H9 (cell line): ENCODE measurements at regions not wholly inside any gene's neighbourhood (a gene's known extent, or its start where the extent isn't known, plus 50 kb on each side); places are given as distances from the start of the nearest gene placed in this dataset.

Source experiments
- DNase-seq: peaks from one replicate; pipeline ENCODE4 v3.0.0-alpha.2; 2017
- H2AFZ ChIP-seq: one replicate; pipeline ENCODE4 v1.6.1; 2013; ENCODE audit warnings: mild to moderate bottlenecking, low read length, control low read depth, moderate library complexity
- H2AK5ac ChIP-seq: 2 replicates; pipeline ENCODE4 v1.6.1; 2013; ENCODE audit warnings: low read length, control low read depth, mixed read lengths; ENCODE audit not compliant: insufficient read length
- H2BK120ac ChIP-seq: one replicate; pipeline ENCODE4 v1.6.1; 2013; ENCODE audit warnings: low read depth, mild to moderate bottlenecking, low read length, control low read depth, inconsistent platforms; ENCODE audit not compliant: poor library complexity, severe bottlenecking
- H2BK12ac ChIP-seq: 2 replicates; pipeline ENCODE4 v1.6.1; 2013; ENCODE audit warnings: low read length, control low read depth, mixed read lengths, low read depth; ENCODE audit not compliant: insufficient read length
- H2BK15ac ChIP-seq: 2 replicates; pipeline ENCODE4 v1.6.1; 2013; ENCODE audit warnings: low read depth, low read length, control low read depth
- H2BK20ac ChIP-seq: one replicate; pipeline ENCODE4 v1.6.1; 2013; ENCODE audit warnings: low read depth, mild to moderate bottlenecking, low read length, control low read depth, inconsistent platforms; ENCODE audit not compliant: poor library complexity, severe bottlenecking
- H2BK5ac ChIP-seq: 2 replicates; pipeline ENCODE4 v1.6.1; 2013; ENCODE audit warnings: low read length, control low read depth, mixed read lengths; ENCODE audit not compliant: insufficient read length
- H3K14ac ChIP-seq: 2 replicates; pipeline ENCODE4 v1.6.1; 2013; ENCODE audit warnings: low read length, control low read depth; ENCODE audit not compliant: insufficient read depth
- H3K18ac ChIP-seq: 2 replicates; pipeline ENCODE4 v1.6.1; 2013; ENCODE audit warnings: low read depth, mild to moderate bottlenecking, mixed read lengths, low read length, control low read depth; ENCODE audit not compliant: insufficient read length
- H3K23ac ChIP-seq: 2 replicates; pipeline ENCODE4 v1.6.1; 2013; ENCODE audit warnings: low read length, control low read depth, mixed read lengths, low read depth; ENCODE audit not compliant: insufficient read length
- H3K23me2 ChIP-seq: 2 replicates; pipeline ENCODE4 v1.6.1; 2013; ENCODE audit warnings: low read depth, mild to moderate bottlenecking, mixed read lengths, low read length, control low read depth; ENCODE audit not compliant: insufficient read length, poor library complexity, severe bottlenecking
- H3K27ac ChIP-seq: 2 replicates; pipeline ENCODE4 v1.5.1; 2013; ENCODE audit warnings: low read length, control low read depth, mixed read lengths, low read depth; ENCODE audit not compliant: insufficient read length
- H3K27me3 ChIP-seq: 2 replicates; pipeline ENCODE4 v1.6.1; 2013; ENCODE audit warnings: low read length, control low read depth, inconsistent platforms; ENCODE audit not compliant: insufficient read depth
- H3K4ac ChIP-seq: 2 replicates; pipeline ENCODE4 v1.6.1; 2013; ENCODE audit warnings: low read depth, mild to moderate bottlenecking, control low read depth, inconsistent platforms, low read length, moderate library complexity
- H3K4me1 ChIP-seq: 2 replicates; pipeline ENCODE4 v1.6.1; 2013; ENCODE audit warnings: low read length, control low read depth, inconsistent platforms; ENCODE audit not compliant: insufficient read depth
- H3K4me2 ChIP-seq: 2 replicates; pipeline ENCODE4 v1.6.1; 2013; ENCODE audit warnings: low read length, control low read depth, mixed read lengths; ENCODE audit not compliant: insufficient read length, insufficient read depth
- H3K56ac ChIP-seq: 2 replicates; pipeline ENCODE4 v1.6.1; 2013; ENCODE audit warnings: low read depth, mild to moderate bottlenecking, mixed read lengths, low read length, control low read depth; ENCODE audit not compliant: insufficient read length
- H3K79me1 ChIP-seq: 2 replicates; pipeline ENCODE4 v1.6.1; 2013; ENCODE audit warnings: low read depth, mild to moderate bottlenecking, moderate library complexity, low read length, control low read depth, inconsistent platforms; ENCODE audit not compliant: insufficient read depth, poor library complexity, severe bottlenecking
- H3K79me2 ChIP-seq: 2 replicates; pipeline ENCODE4 v1.6.1; 2013; ENCODE audit warnings: low read length, control low read depth, inconsistent platforms; ENCODE audit not compliant: insufficient read depth
- H3K9ac ChIP-seq: 2 replicates; pipeline ENCODE4 v1.6.1; 2013; ENCODE audit warnings: low read length, control low read depth, mixed read lengths; ENCODE audit not compliant: insufficient read length; ENCODE audit errors: extremely low read depth
- H3K9me3 ChIP-seq: one replicate; pipeline ENCODE4 v1.6.1; 2013; ENCODE audit warnings: low read depth, low read length, inconsistent platforms; ENCODE audit not compliant: control insufficient read depth
- H3T11ph ChIP-seq: one replicate; pipeline ENCODE4 v1.6.1; 2013; ENCODE audit warnings: mild to moderate bottlenecking, low read length, control low read depth, inconsistent platforms
- H4K20me1 ChIP-seq: one replicate; pipeline ENCODE4 v1.6.1; 2013; ENCODE audit not compliant: control insufficient read depth, insufficient read length, insufficient read depth
- H4K5ac ChIP-seq: 2 replicates; pipeline ENCODE4 v1.6.1; 2013; ENCODE audit warnings: low read depth, mild to moderate bottlenecking, mixed read lengths, low read length, control low read depth; ENCODE audit not compliant: insufficient read length
- H4K8ac ChIP-seq: replicated peaks from 2 replicates; pipeline ENCODE4 v1.6.1; 2013; ENCODE audit warnings: low read length, control low read depth, mixed read lengths, low read depth; ENCODE audit not compliant: insufficient read length
- H4K91ac ChIP-seq: 2 replicates; pipeline ENCODE4 v1.6.1; 2013; ENCODE audit warnings: low read depth, mild to moderate bottlenecking, moderate library complexity, mixed read lengths, low read length, control low read depth; ENCODE audit not compliant: insufficient read length
- H3K27ac Mint-ChIP-seq, 3 experiments: 2 replicates in 2 of 3; 3 replicates in 1 of 3; pipeline ENCODE4 v1.8.0; 2020 to 2021; ENCODE audit warnings: mixed read lengths in 3 of 3, mild to moderate bottlenecking in 1 of 3, moderate library complexity in 1 of 3
- H3K27me3 Mint-ChIP-seq: 2 replicates; pipeline ENCODE4 v1.8.0; 2021; ENCODE audit warnings: low read depth, mild to moderate bottlenecking, moderate library complexity, mixed read lengths
- H3K36me3 Mint-ChIP-seq, 3 experiments: 2 replicates in 2 of 3; 3 replicates in 1 of 3; pipeline ENCODE4 v1.8.0; 2020 to 2021; ENCODE audit warnings: low read depth in 3 of 3, mixed read lengths in 3 of 3; ENCODE audit not compliant: insufficient read depth in 1 of 3
- H3K4me1 Mint-ChIP-seq, 2 experiments: 2 replicates each; pipeline ENCODE4 v1.8.0; 2020; ENCODE audit warnings: mixed read lengths in 2 of 2
- H3K4me3 Mint-ChIP-seq, 2 experiments: 2 replicates in 1 of 2; 3 replicates in 1 of 2; pipeline ENCODE4 v1.8.0; 2020 to 2021; ENCODE audit warnings: mild to moderate bottlenecking in 2 of 2, mixed read lengths in 2 of 2, moderate library complexity in 1 of 2
- H3K9me3 Mint-ChIP-seq, 2 experiments: 2 replicates in 1 of 2; 3 replicates in 1 of 2; pipeline ENCODE4 v1.8.0; 2020; ENCODE audit warnings: mild to moderate bottlenecking in 2 of 2, mixed read lengths in 2 of 2, moderate library complexity in 1 of 2
- WGBS: extraction: QIAGEN DNeasy Blood & Tissue Kit; methylation state at CpG from one replicate; pipeline ENCODE4 v1.1.7; 2013; ENCODE audit warnings: missing lambda C conversion rate, low lambda C conversion rate, mixed read lengths; ENCODE audit not compliant: insufficient read length; ENCODE audit errors: extremely low coverage; 5-methylcytosine and 5-hydroxymethylcytosine counted together
- TF ChIP-seq, protein P1 (sequence below): fragments of 200-600 bp; sonication (generic); conservative IDR thresholded peaks from 3 replicates; pipeline ENCODE4 v1.8.0; 2021; ENCODE audit warnings: antibody characterized with exemption, mild to moderate bottlenecking

DNA sequence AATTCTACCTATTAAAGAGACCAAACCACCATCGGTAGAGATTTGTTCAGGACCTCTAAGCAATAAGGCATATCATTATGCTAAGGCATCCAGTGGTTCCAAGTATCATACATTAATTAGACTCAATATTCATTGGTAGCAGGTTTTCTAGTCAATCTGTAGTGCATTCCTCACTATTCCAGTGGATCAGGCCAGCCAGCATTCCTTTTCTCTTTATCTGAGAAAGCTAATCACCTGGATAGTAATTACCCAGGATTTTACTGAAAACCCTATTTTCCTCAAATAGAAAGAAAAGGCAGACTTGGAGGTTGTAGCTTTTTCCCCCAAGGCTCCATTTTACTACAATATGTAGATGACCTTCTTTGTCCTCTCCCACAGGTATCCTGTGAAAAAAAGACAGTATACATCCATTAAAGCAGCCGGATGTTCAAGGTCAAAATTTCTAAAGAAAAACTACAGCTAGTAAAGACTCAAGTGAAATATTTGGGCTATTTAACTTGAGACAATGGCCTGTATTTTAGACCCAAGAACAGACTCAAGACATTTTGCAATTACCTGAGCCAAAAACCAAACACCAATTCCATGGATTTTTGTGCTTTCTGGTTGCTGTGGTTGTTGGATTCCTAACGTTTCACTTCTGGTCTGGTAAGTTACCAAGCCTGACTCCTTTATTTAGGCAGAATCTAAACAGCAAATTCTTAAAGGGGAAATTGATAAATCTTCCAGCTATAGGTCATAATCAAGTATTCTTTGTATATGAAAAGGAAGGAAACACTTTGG is 149.1 kb upstream of the MOCS1 start:
- no peaks in the 10 kb centered on the region for H3K4me1 Mint-ChIP-seq
- no peak overlapping the region for H3K27ac Mint-ChIP-seq
- H3K23ac ChIP-seq: no peak overlapping the region
- H3K4me1 ChIP-seq: no peaks in the 10 kb centered on the region
- H2BK5ac ChIP-seq: no peak overlapping the region
- no peaks in the 10 kb centered on the region for H3K79me1 ChIP-seq
- no peak overlapping the region for H3K4me3 Mint-ChIP-seq
- H3K27me3 Mint-ChIP-seq: peaks cover 10% of the 10 kb centered on the region
- H3K18ac ChIP-seq: no peak overlapping the region
- H2BK20ac ChIP-seq: no peak overlapping the region
- H4K91ac ChIP-seq: no peak overlapping the region
- no peaks in the 10 kb centered on the region for H3K79me2 ChIP-seq
- H2AFZ ChIP-seq: no peak overlapping the region
- no peak overlapping the region for H4K8ac ChIP-seq
- no peaks in the 10 kb centered on the region for H4K20me1 ChIP-seq
- H2AK5ac ChIP-seq: no peak overlapping the region
- H3T11ph ChIP-seq: no peak overlapping the region
- no peak overlapping the region for H3K14ac ChIP-seq
- no peak overlapping the region for H3K4me2 ChIP-seq
- H3K9me3 ChIP-seq: no peaks in the 10 kb centered on the region
- no peak overlapping the region for H3K4ac ChIP-seq
- H3K9me3 Mint-ChIP-seq: no peaks in the 10 kb centered on the region
- no peak for DNase-seq
- no peak overlapping the region for H3K9ac ChIP-seq
- WGBS: no CpG with 5 or more reads among the region's 3 CpGs
- H3K23me2 ChIP-seq: no peaks in the 10 kb centered on the region
- H3K36me3 Mint-ChIP-seq: no peaks in the 10 kb centered on the region; a peak in 1 of 7 replicates
- H4K5ac ChIP-seq: no peak overlapping the region
- TF ChIP-seq, protein P1, sequence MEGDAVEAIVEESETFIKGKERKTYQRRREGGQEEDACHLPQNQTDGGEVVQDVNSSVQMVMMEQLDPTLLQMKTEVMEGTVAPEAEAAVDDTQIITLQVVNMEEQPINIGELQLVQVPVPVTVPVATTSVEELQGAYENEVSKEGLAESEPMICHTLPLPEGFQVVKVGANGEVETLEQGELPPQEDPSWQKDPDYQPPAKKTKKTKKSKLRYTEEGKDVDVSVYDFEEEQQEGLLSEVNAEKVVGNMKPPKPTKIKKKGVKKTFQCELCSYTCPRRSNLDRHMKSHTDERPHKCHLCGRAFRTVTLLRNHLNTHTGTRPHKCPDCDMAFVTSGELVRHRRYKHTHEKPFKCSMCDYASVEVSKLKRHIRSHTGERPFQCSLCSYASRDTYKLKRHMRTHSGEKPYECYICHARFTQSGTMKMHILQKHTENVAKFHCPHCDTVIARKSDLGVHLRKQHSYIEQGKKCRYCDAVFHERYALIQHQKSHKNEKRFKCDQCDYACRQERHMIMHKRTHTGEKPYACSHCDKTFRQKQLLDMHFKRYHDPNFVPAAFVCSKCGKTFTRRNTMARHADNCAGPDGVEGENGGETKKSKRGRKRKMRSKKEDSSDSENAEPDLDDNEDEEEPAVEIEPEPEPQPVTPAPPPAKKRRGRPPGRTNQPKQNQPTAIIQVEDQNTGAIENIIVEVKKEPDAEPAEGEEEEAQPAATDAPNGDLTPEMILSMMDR: no peak
- no peak overlapping the region for H3K56ac ChIP-seq
- no peak overlapping the region for H2BK120ac ChIP-seq
- H2BK12ac ChIP-seq: no peak overlapping the region
- H2BK15ac ChIP-seq: no peak overlapping the region
- H3K27me3 ChIP-seq: no peaks in the 10 kb centered on the region
- no peak overlapping the region for H3K27ac ChIP-seq
